Tibial nerve (tissue), 4 donors: ENCODE measurements at regions not wholly inside any gene's neighbourhood (a gene's known extent, or its start where the extent isn't known, plus 50 kb on each side); places are given as distances from the start of the nearest gene placed in this dataset.
"Not testable (repeated sequence)": the region's sequence is repeated elsewhere in the genome, so short reads cannot be mapped to it uniquely, and the experiment has no call there.

Experiments used
- EP300 ChIP-seq, 2 donors: sonication (generic); formaldehyde crosslinking; IDR thresholded peaks; one replicate each; pipeline ENCODE4 v1.6.1; 2017; ENCODE audit warnings: antibody characterized with exemption in 2 of 2, mild to moderate bottlenecking in 1 of 2
- TF ChIP-seq, protein P1 (sequence below), 5 experiments: fragments of 200-600 bp in 3 of 5; fragments of 450-650 bp in 2 of 5; sonication (generic) in 3 of 5; IDR thresholded peaks; one replicate each; pipeline ENCODE4 v1.5.1; 2016 to 2019; ENCODE audit warnings: antibody characterized with exemption in 5 of 5, mild to moderate bottlenecking in 3 of 5, moderate library complexity in 2 of 5

DNA sequence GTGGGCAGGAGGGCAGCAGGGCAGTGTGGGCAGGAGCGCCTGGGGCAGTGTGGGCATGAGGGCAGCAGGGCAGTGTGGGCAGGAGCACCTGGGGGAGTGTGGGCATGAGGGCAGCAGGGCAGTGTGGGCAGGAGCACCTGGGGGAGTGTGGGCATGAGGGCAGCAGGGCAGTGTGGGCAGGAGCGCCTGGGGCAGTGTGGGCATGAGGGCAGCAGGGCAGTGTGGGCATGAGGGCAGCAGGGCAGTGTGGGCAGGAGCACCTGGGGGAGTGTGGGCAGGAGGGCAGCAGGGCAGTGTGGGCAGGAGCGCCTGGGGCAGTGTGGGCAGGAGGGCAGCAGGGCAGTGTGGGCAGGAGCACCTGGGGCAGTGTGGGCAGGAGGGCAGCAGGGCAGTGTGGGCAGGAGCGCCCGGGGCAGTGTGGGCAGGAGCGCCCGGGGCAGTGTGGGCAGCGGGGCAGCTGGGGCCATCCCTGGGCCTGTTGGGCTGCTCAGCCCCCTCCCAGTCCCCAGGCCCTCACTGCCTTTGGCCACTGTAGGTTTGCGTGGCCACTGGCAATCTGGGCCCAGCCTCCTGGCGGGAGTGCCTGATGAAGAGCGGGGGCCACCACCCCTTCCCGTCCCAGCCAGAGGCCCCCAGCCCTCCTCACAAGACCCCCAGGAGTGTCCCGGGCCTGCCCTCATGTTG is 52.7 kb upstream of the NOTCH1 start:
- TF ChIP-seq EP300 (IDR thresholded peaks at IDR 0.05): not testable (repeated sequence)
- TF ChIP-seq, protein P1, sequence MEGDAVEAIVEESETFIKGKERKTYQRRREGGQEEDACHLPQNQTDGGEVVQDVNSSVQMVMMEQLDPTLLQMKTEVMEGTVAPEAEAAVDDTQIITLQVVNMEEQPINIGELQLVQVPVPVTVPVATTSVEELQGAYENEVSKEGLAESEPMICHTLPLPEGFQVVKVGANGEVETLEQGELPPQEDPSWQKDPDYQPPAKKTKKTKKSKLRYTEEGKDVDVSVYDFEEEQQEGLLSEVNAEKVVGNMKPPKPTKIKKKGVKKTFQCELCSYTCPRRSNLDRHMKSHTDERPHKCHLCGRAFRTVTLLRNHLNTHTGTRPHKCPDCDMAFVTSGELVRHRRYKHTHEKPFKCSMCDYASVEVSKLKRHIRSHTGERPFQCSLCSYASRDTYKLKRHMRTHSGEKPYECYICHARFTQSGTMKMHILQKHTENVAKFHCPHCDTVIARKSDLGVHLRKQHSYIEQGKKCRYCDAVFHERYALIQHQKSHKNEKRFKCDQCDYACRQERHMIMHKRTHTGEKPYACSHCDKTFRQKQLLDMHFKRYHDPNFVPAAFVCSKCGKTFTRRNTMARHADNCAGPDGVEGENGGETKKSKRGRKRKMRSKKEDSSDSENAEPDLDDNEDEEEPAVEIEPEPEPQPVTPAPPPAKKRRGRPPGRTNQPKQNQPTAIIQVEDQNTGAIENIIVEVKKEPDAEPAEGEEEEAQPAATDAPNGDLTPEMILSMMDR (IDR thresholded peaks at IDR 0.05): not testable (repeated sequence)
